Right cardiac atrium (tissue), 5 donors: ENCODE measurements at regions not wholly inside any gene's neighbourhood (a gene's known extent, or its start where the extent isn't known, plus 50 kb on each side); places are given as distances from the start of the nearest gene placed in this dataset.

Experiments
- ATAC-seq, 2 donors: fragments of 200-7000 bp; cut with Tn5 transposase; one replicate each; pipeline versions ENCODE4 v1.8.0 to v1.9.1; 2020; ENCODE audit warnings: moderate library complexity in 2 of 2, mild to moderate bottlenecking in 1 of 2
- DNase-seq, 3 donors: peaks; one replicate each; pipeline ENCODE4 v3.0.0-alpha.2; 2020
- H3K27ac ChIP-seq: one replicate; pipeline ENCODE4 v1.5.1; 2013; ENCODE audit warnings: mild to moderate bottlenecking, low read length, control low read depth, moderate library complexity
- H3K27me3 ChIP-seq: one replicate; pipeline ENCODE4 v1.6.1; 2013; ENCODE audit not compliant: control insufficient read depth, insufficient read depth
- H3K4me1 ChIP-seq: one replicate; pipeline ENCODE4 v1.6.1; 2013; ENCODE audit warnings: low read length; ENCODE audit not compliant: control insufficient read depth, insufficient read depth
- H3K4me3 ChIP-seq: one replicate; pipeline ENCODE4 v1.5.1; 2013; ENCODE audit warnings: low read length, control low read depth
- H3K9me3 ChIP-seq: one replicate; pipeline ENCODE4 v1.6.1; 2013; ENCODE audit warnings: low read length; ENCODE audit not compliant: control insufficient read depth
- WGBS: extraction: QIAGEN DNeasy Blood & Tissue Kit; methylation state at CpG from one replicate; pipeline ENCODE4 v1.1.7; 2013; 5-methylcytosine and 5-hydroxymethylcytosine counted together
- intact Hi-C, 4 donors: fragments of 100-400 bp; cut with DNase I; formaldehyde crosslinking; loops; one replicate each; pipeline versions ENCODE4 v1.11.0 to v1.14.0; 2022 to 2023
- donor health status: healthy with polysubstance abuse.
- donor health status: DM: no; HTN: yes; CAD: no.
- donor health status: DM: no; HTN: no; CAD: no.
- donor health status: DM: no; HTN: yes; CAD: no; lungs with severe emphysema.
- donor health status: DM: yes; HTN: yes; CAD: no.

- Histone ChIP-seq H3K27me3 (no peaks in the 10 kb centered on the region), H3K4me3 (no peak overlapping the region), H3K27ac (no peak overlapping the region), H3K9me3 (no peaks in the 10 kb centered on the region), H3K4me1 (no peaks in the 10 kb centered on the region)
- intact Hi-C loops, result no loop called here
- DNase-seq (no peak), ATAC-seq (no peak)
- WGBS, result 58% methylated on average over 5 of the region's 5 CpGs
Observed at GRCh38 chr14:95818581-95818980, 58.1 kb upstream of the TUNAR start.

DNA sequence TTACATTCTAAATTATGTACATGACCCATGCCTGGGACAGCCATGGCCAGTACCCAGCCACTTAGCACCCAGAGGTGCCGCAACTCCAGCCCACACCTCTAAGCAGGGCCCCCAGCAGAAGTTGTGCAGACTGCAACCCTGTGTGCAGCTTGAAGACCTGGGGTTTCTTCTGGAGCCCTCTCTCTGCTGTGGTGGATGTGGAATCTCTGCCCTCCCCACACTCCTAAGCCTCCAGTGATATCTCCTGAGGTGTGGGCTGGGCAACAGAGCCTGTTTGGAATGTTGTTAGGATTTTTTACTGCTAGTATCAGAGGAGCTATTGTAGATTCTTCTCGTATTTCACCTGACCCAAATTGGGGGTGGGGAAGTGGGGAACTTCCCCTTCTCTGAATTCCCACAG is 59.4 kb upstream of the TUNAR start:
- H3K9me3 ChIP-seq, result no peaks in the 10 kb centered on the region
- intact Hi-C loops, result no loop called here
- no peak for ATAC-seq
- H3K4me1 ChIP-seq, result no peaks in the 10 kb centered on the region
- no peak for DNase-seq
- WGBS, result 53% methylated on average over 2 of the region's 2 CpGs
- no peak overlapping the region for H3K4me3 ChIP-seq
- no peak overlapping the region for H3K27ac ChIP-seq
- H3K27me3 ChIP-seq, result no peaks in the 10 kb centered on the region

DNA sequence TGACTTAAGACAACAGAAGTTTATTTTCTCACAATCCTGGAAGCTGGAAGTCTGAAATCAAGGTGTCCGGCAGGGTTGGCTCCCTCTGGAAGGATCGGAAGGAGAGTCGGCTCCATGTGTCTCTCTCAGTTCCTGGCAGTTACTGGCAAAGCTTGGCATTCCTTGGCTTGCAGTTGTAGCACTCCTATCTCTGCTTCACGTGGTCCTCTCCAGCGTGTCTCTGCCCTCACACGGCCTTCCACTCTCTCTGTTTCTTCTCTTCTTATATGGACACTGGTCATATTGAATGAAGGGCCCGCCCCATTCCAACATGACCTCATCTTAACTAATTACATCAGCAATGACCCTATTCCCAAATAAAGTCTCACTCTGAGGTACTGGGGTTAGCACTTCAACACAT is 60.1 kb upstream of the TUNAR start:
- WGBS, result 44% methylated on average over 7 of the region's 7 CpGs
- Histone ChIP-seq H3K4me3 (no peak overlapping the region), H3K4me1 (no peaks in the 10 kb centered on the region), H3K27ac (no peak overlapping the region), H3K27me3 (no peaks in the 10 kb centered on the region), H3K9me3 (no peaks in the 10 kb centered on the region)
- ATAC-seq (no peak), DNase-seq (no peak)
- intact Hi-C loops, result no loop called here

DNA sequence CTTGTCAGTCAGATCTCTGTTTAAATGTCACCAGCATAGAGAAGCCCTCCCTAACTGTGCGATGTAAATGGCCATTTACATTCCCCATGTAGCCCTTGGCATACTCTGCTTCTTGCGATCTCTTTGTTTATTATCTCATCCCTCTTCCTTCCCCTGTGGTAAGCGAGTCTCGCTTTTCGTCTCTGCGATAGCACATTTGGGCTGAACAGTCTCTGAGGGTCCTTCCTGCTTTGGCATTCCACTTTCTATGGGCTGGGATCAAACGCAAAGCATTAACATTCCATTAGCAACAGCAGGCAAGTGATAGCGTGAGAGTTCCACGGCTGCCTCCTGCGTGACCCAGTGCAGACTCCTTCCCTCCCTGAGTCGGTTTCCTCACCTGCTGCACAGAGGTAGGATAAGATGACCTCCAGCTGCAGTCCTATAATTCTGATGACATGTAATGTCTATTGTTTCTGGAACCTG is 61.4 kb upstream of the TUNAR start:
- no peak overlapping the region for H3K27ac ChIP-seq
- DNase-seq (no peak), ATAC-seq (no peak)
- H3K9me3 ChIP-seq, result no peaks in the 10 kb centered on the region
- no peaks in the 10 kb centered on the region for H3K27me3 ChIP-seq
- intact Hi-C loops, result no loop called here
- H3K4me3 ChIP-seq, result no peak overlapping the region
- H3K4me1 ChIP-seq, result no peaks in the 10 kb centered on the region
- 11% methylated on average over 11 of the region's 11 CpGs for WGBS

- H3K9me3 ChIP-seq, result no peaks in the 10 kb centered on the region
- ATAC-seq (no peak), DNase-seq (no peak)
- H3K4me3 ChIP-seq, result no peak overlapping the region
- intact Hi-C loops, result no loop called here
- no peak overlapping the region for H3K27ac ChIP-seq
- no peaks in the 10 kb centered on the region for H3K4me1 ChIP-seq
- WGBS, result 76% methylated on average over 10 of the region's 10 CpGs
- no peaks in the 10 kb centered on the region for H3K27me3 ChIP-seq
Observed at GRCh38 chr14:95814363-95815225, 62.0 kb upstream of the TUNAR start.

DNA sequence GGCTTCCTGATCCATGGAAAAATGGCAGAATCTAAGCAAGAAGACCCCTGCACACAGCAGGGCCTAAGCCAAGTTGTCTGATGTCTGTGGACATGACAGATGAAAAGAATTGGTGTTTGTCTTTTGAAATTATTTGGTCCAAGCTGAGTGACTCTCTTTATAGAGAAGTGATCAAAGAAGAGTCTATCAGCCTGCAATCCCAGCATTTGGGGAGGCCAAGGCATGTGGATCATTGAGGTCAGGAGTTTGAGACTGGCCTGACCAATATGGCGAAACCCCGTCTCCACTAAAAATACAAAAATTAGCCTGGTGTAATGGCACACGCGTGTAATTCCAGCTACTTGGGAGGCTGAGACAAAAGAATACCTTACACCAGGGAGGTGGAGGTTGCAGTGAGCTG is 64.8 kb upstream of the TUNAR start:
- no peak overlapping the region for H3K27ac ChIP-seq
- ATAC-seq (no peak), DNase-seq (no peak)
- H3K9me3 ChIP-seq, result no peaks in the 10 kb centered on the region
- intact Hi-C loops, result no loop called here
- H3K4me3 ChIP-seq, result no peak overlapping the region
- H3K4me1 ChIP-seq, result no peaks in the 10 kb centered on the region
- 94% methylated on average over 4 of the region's 4 CpGs for WGBS
- H3K27me3 ChIP-seq, result no peaks in the 10 kb centered on the region

- Histone ChIP-seq H3K27ac (no peak overlapping the region), H3K4me3 (no peak overlapping the region), H3K27me3 (no peaks in the 10 kb centered on the region), H3K9me3 (no peaks in the 10 kb centered on the region), H3K4me1 (no peaks in the 10 kb centered on the region)
- no peak for ATAC-seq
- 89% methylated on average over 1 of the region's 1 CpG for WGBS
- intact Hi-C loops, result no loop called here
- no peak for DNase-seq
Observed at GRCh38 chr14:95808371-95808770, 68.3 kb upstream of the TUNAR start.

DNA sequence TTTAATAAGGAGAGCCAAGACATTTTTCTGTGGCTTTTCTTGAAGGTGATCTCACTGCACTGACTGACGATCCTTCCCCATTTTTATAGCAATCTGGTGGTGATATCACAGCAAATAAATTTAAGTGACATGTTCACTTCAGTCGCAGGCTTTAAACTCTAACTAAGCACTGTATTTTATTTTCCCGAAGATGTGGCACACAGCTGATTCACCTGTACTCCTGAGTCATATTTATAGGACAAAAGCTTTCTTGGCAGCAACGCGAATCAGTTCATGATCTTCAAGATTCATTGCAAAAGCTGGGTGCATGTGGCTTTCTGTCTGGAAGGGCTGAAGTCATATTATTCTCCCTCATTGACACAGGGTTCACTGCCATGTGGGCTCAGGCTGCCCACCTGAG is 79.8 kb upstream of the TUNAR start:
- 68% methylated on average over 5 of the region's 5 CpGs for WGBS
- no peaks in the 10 kb centered on the region for H3K4me1 ChIP-seq
- intact Hi-C loops, result no loop called here
- no peak for DNase-seq
- H3K27me3 ChIP-seq, result no peaks in the 10 kb centered on the region
- ATAC-seq, result no peak
- no peaks in the 10 kb centered on the region for H3K9me3 ChIP-seq
- no peak overlapping the region for H3K27ac ChIP-seq
- no peak overlapping the region for H3K4me3 ChIP-seq

GRCh38 chr14:95787941-95788340 is 74.0 kb upstream of the TCL1A start:
- H3K9me3 ChIP-seq, result no peaks in the 10 kb centered on the region
- H3K27me3 ChIP-seq, result no peaks in the 10 kb centered on the region
- no peak overlapping the region for H3K27ac ChIP-seq
- 88% methylated on average over 3 of the region's 3 CpGs for WGBS
- H3K4me3 ChIP-seq, result no peak overlapping the region
- no peaks in the 10 kb centered on the region for H3K4me1 ChIP-seq
- ATAC-seq (no peak), DNase-seq (no peak)
- intact Hi-C loops, result no loop called here

GRCh38 chr14:95786566-95786965 is 72.6 kb upstream of the TCL1A start:
- no peak overlapping the region for H3K4me3 ChIP-seq
- no peaks in the 10 kb centered on the region for H3K9me3 ChIP-seq
- no peak for DNase-seq
- H3K4me1 ChIP-seq, result no peaks in the 10 kb centered on the region
- no peak overlapping the region for H3K27ac ChIP-seq
- WGBS, result 54% methylated on average over 8 of the region's 8 CpGs
- intact Hi-C loops, result no loop called here
- H3K27me3 ChIP-seq, result no peaks in the 10 kb centered on the region
- ATAC-seq, result no peak

- H3K4me3 ChIP-seq, result no peak overlapping the region
- DNase-seq, result no peak
- H3K4me1 ChIP-seq, result no peaks in the 10 kb centered on the region
- H3K27me3 ChIP-seq, result no peaks in the 10 kb centered on the region
- intact Hi-C loops, result no loop called here
- 2% methylated on average over 1 of the region's 1 CpG for WGBS
- no peak for ATAC-seq
- no peak overlapping the region for H3K27ac ChIP-seq
- H3K9me3 ChIP-seq, result no peaks in the 10 kb centered on the region
Observed at GRCh38 chr14:95784137-95784536, 70.2 kb upstream of the TCL1A start.
